Femur (tissue), 1 donor: ENCODE measurements at regions not wholly inside any gene's neighbourhood (a gene's known extent, or its start where the extent isn't known, plus 50 kb on each side); places are given as distances from the start of the nearest gene placed in this dataset.
"Not testable (repeated sequence)": the region's sequence is repeated elsewhere in the genome, so short reads cannot be mapped to it uniquely, and the experiment has no call there.

Experiments
- DNase-seq: peaks from one replicate; pipeline ENCODE4 v3.0.0-alpha.2; 2017

GRCh38 chr6:56739836-56740815, 97.4 kb upstream of the DST start:
- DNase-seq, result no peak

DNA sequence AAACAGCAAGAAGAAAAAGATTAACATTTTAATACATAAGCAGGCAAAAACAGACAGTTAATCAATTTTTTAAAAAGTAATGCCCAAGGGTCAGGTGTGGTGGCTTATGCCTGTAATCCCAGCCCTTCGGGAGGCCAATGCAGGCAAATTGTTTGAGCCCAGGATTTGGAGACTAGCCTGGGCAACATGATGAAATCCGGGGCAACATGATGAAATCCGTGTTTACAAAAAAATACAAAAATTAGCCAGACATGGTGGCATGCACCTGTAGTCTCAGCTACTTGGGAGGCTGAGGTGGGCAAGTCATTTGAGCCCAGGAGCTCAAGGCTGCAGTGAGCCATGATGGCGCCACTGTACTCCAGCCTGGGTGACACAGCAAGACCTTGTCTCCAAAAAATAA, 94.1 kb upstream of the DST start:
- no peak for DNase-seq

- DNase-seq, result no peak
These were observed 91.6 kb upstream of the DST start for GRCh38 chr6:56734335-56734734.

DNA sequence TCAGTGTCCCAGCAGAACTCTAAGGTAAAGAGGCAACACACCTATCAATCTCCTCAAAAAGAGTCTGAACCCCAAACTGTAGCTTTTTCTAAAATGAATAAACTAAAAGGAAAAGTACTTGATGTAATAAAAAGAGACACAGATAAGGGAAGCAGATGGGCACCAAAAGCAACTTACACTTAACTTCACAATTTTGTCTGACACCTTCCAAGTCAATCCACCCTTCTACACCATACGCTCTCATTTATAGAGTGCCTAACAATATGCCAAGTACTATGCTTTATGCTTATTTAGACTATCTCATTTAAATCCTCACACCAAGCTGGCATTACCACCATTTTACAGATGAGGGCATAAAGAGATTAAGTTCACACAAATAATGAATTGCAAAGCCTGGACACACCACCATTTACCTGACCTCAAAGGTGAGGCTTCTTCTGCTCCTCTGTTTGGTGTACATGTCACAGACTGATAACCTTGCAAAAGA, 90.6 kb upstream of the DST start:
- DNase-seq, result no peak

DNA sequence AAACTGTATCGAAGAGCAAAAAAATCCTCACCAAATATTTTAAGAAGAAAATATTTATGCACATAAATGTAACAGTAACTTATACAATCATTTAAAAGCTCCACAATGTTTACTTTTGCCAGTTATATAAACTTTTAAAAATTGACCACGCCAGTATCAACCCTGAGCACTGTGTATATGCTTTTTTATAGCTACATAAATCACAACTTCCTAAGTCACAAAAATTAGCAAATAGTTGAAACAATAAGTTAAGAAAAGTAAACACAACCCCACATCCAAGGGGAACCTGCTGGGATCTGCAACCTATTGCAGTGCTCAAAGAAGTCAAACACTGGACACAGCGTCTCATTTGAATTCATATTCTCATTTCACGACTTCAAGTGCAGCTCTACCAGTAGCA, 89.8 kb upstream of the DST start:
- DNase-seq, result no peak

DNA sequence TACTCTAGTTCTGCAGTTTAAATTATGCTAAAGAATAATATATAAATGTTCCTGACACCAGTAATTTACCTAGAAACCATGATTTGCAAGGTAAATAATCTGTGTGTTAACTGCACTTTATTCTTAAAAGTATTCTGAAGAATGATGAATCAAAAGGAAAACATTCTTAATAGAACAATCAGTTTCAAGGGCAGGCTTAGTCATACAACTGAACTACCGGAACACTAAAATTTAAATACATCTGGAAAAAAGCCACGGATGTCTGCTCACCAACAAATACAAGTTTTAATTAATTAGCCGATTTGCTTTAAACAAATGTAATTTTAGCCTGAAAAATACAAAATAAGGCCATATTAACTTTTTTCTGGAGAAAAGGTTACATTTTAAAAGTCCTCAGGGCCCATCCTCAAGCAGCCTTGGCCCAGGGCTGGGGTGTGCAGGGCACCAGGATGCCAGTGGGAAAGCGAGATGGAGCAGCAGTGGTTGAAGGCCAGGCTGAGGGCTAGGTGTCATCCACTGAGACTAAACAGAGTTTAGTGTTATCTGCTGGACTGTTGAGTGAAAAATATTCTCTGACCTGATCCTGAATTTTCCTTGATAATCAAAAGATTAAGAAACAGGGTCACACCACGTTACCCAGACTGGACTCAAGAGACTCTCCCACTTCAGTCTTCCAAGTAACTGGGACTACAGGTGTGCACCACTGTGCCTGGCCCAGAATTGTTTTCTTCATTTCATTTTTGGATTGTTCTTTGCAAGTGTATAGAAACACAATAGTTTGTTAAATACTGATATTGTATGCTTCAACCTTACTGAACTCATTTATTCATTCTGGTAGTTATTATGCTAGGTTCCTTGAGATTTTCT, 88.2 kb upstream of the DST start:
- DNase-seq, result no peak

- DNase-seq, result no peak
These were observed 87.0 kb upstream of the DST start for GRCh38 chr6:56729719-56730118.

DNA sequence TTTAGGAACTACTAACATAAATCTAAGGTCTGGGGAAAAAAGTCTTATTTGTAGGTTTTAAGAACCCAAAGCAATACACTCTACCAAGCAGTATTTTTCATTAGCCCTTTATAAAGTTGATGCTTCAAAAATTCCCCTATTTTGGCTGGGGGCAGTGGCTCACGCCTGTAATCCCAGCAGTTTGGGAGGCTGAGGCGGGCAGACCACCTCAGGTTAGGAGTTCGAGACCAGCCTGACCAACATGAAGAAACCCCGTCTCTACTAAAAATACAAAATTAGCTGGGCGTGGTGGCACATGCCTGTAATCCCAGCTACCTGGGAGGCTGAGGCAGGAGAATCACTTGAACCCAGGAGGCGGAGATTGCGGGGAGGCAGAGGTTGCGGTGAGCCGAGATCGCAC, 86.5 kb upstream of the DST start:
- not testable (repeated sequence) for DNase-seq

- no peak for DNase-seq
These were observed 84.6 kb upstream of the DST start for GRCh38 chr6:56727097-56727850.

GRCh38 chr6:56725254-56725653, 82.6 kb upstream of the DST start:
- no peak for DNase-seq

DNA sequence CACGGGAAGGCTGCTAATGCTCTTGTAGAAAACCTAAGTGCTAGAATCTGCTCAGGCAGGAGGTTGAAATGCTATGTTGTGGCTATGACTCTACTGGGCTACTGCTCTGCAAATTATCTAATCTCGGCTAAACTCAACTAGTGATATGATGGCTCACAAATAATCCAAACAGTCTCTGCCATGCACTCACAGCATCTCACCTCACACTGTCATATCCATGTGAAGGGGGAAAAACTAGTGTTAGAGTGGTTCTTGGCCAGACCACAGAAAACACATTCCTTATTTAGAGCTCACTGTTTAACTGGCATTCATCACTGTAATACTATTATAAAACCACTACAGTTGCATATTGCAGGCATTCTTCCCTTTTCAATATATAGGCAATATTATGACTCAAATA, 81.8 kb upstream of the DST start:
- no peak for DNase-seq

- DNase-seq, result no peak
These were observed 78.2 kb upstream of the DST start for GRCh38 chr6:56720882-56721281.

DNA sequence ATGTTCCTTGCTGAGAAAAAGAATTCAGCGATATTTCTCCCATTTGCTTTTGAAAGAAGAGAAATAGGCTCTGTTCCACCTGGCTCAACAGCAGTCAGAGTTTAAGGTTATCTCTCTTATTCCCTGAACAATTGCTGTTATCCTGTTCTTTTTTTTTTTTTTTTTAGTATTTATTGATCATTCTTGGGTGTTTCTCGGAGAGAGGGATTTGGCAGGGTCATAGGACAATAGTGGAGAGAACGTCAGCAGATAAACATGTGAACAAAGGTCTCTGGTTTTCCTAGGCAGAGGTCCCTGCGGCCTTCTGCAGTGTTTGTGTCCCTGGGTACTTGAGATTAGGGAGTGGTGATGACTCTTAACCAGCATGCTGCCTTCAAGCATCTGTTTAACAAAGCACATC, 77.5 kb upstream of the DST start:
- not testable (repeated sequence) for DNase-seq

DNA sequence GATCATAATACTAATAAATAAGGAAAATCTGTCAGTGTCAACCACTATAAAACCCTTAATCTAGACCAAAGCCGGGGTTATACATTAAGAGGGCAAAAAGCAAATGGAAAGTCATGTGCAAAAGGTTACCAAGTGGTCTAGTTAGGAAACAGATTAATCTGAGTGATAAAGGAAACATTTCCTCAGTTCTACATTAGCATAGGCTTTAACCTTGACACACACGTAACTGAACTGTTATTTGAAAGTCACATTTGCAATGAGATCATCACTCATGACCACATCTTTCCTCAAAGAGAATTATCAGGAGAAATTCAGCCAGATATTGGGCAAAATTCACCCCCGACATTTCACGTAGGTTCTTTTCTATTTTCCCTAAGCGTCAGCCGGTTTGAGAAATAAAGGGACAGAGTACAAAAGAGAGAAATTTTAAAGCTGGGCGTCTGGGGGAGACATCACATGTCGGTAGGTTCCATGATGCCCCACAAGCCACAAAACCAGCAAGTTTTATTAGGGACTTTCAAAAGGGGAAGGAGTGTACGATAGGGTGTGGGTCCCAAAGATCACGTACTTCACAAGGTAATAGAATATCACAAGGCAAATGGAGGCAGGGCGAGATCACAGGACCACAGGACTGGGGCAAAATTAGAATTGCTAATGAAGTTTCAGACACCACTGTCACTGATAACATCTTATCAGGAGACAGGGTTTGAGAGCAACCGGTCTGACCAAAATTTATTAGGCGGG, 76.8 kb upstream of the DST start:
- DNase-seq, result not testable (repeated sequence)

DNA sequence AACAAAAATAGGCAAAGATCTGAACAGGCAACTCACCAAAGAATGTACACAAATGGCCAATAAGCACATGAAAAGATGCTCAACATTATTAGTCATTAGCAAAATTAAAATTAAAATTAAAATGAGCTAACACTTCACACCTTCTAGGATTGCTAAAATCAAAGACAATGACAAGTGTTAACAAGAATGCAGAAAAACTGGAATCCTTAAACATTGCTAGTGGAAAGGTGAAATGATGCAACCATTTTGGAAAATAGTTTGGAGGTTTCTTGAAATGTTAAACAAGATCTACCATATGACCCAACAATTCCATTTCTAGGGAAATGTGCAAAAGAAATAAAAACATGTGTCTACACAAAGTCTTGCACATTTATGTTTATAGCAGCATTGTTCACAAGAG, 75.5 kb upstream of the DST start:
- DNase-seq, result no peak

DNA sequence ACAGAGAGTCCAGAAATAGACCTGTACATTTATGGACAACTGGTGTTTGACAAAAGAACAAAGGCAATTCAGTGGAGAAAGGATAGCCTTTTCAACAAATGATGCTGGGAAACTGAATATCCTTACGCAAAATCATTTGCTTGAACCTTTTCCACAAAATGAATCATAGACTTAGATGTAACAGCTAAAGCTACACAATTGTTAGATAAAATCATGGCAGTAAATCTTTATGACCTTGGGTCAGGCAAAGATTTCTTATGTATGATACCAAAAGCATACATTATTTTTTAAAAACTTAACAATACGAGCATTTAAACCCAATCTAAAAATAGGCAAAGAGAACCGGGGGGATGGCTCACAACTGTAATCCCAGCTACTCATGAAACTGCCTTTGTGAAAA, 73.5 kb upstream of the DST start:
- no peak for DNase-seq

DNA sequence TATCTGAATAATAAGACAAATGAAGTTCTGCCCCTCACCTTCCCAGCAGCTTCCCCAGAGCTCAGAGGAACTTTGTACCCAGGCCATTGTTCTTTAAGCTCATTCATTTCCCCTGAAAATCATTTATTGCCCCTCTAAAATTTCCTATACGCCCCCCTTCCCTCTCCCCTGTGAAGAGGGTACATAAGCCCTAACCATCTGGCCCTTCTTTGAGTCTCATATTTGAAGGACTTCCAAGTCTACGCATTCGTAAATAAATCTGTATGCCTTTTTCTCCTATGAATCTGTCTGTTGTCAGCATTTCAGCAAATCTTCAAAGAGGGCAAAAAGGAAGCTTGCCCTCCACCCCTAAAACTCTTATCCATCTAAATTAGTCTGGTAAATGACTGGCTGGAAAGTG, 73.1 kb upstream of the DST start:
- DNase-seq, result no peak

- DNase-seq, result no peak
These were observed 72.3 kb upstream of the DST start for GRCh38 chr6:56714982-56715456.

DNA sequence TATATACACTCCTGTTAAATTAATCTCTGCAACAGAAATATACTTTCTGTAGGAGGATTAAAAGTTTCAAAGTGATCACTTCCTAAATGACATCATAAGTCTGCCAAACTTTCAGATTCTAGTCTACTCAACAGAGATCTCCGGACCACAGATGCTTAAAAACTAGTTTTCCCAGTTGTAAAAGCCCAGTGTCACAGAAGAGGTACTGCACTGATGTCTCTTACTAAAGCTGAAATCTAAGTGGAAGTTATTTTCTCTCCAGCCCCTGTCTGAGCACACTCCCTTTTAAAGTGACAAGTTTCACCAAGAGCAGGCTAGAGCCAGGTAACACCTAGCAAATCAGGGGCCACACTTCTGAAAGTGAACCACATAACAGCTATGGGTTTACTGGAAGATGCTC, 71.6 kb upstream of the DST start:
- DNase-seq, result no peak

DNA sequence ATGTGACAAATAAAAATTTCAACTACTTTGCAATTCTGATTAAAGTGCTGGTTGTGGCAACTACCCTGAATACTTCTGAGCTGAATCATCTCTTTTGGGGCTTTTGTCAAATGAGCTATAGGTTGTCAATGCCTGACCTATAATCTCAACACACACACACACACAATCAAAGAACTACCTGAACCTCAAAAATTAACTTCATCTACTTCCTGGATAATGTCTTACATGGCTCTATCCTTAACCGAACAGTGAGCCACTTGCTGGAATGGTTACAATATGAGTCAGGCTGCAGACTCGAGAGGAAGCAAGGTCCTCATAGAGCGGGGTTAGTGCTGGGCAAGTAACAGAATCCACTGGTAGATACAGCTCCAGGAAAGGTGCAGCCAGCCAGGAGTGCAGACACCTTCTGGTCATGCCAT, 70.6 kb upstream of the DST start:
- DNase-seq, result no peak

- DNase-seq, result no peak
These were observed 68.3 kb upstream of the DST start for GRCh38 chr6:56710967-56711366.

DNA sequence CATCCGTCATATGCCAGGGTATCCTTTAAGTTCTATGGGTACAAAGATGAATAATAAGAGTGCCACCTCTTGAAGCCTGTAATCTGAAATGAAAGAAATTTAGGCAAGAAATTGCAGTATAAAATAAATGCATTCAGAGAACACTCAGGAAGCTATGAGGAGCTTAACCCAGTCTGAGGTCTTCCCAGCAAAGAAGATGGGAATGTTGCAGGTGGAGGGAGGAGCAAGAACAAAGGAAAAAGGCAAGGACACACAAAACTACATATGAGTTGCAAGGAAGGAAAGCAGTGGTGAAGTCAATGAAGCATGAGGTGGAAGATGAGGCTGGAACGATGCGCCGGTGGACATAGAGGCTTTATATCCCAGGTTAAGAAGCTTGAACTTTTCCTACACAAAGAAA, 67.0 kb upstream of the DST start:
- DNase-seq, result no peak
